Mesenchymal stem cell (in vitro differentiated cells and primary cell): ENCODE measurements at regions not wholly inside any gene's neighbourhood (a gene's known extent, or its start where the extent isn't known, plus 50 kb on each side); places are given as distances from the start of the nearest gene placed in this dataset.
"Not testable (repeated sequence)": the region's sequence is repeated elsewhere in the genome, so short reads cannot be mapped to it uniquely, and the experiment has no call there.

Experiments
- DNase-seq: peaks from one replicate; pipeline ENCODE4 v3.0.0-alpha.2; 2013
- H2AFZ ChIP-seq: one replicate; pipeline ENCODE4 v1.6.1; 2013; ENCODE audit warnings: low read depth, mild to moderate bottlenecking, control low read depth, inconsistent platforms, low read length, moderate library complexity
- H2AK5ac ChIP-seq: 2 replicates; pipeline ENCODE4 v1.6.1; 2013; ENCODE audit warnings: low read length, moderate library complexity, mild to moderate bottlenecking, inconsistent platforms; ENCODE audit not compliant: severe bottlenecking
- H2BK120ac ChIP-seq: one replicate; pipeline ENCODE4 v1.6.1; 2013; ENCODE audit warnings: low read depth, mild to moderate bottlenecking, inconsistent platforms, low read length, moderate library complexity
- H2BK12ac ChIP-seq, 2 experiments: one replicate each; pipeline ENCODE4 v1.6.1; 2013; ENCODE audit warnings: inconsistent platforms in 2 of 2, low read length in 2 of 2, mild to moderate bottlenecking in 2 of 2, moderate library complexity in 2 of 2, control low read depth in 1 of 2
- H2BK15ac ChIP-seq: one replicate; pipeline ENCODE4 v1.6.1; 2013; ENCODE audit warnings: mild to moderate bottlenecking, low read depth, inconsistent platforms; ENCODE audit not compliant: poor library complexity, severe bottlenecking
- H2BK5ac ChIP-seq: 2 replicates; pipeline ENCODE4 v1.6.1; 2013; ENCODE audit warnings: low read depth, mild to moderate bottlenecking, low read length, control low read depth, inconsistent platforms; ENCODE audit not compliant: poor library complexity, severe bottlenecking
- H3K14ac ChIP-seq, 2 experiments: one replicate each; pipeline ENCODE4 v1.6.1; 2013; ENCODE audit warnings: inconsistent platforms in 2 of 2, low read length in 2 of 2, control low read depth in 1 of 2, mild to moderate bottlenecking in 1 of 2, moderate library complexity in 1 of 2
- H3K18ac ChIP-seq, 2 experiments: one replicate each; pipeline ENCODE4 v1.6.1; 2013; ENCODE audit warnings: inconsistent platforms in 2 of 2, low read length in 2 of 2, control low read depth in 1 of 2, low read depth in 1 of 2, mild to moderate bottlenecking in 1 of 2
- H3K23ac ChIP-seq, 2 experiments: one replicate each; pipeline ENCODE4 v1.6.1; 2013; ENCODE audit warnings: inconsistent platforms in 2 of 2, low read length in 2 of 2, mild to moderate bottlenecking in 2 of 2, moderate library complexity in 2 of 2, control low read depth in 1 of 2
- H3K27ac ChIP-seq: 2 replicates; pipeline ENCODE4 v1.5.1; 2013; ENCODE audit warnings: mild to moderate bottlenecking, moderate library complexity, low read length, control low read depth, inconsistent platforms; ENCODE audit not compliant: poor library complexity, severe bottlenecking
- H3K27me3 ChIP-seq, 2 experiments: 2 replicates each; pipeline versions ENCODE4 v1.6.1 to v1.7.0; 2013; ENCODE audit warnings: low read length in 2 of 2, mild to moderate bottlenecking in 2 of 2, moderate library complexity in 2 of 2, control low read depth in 1 of 2, inconsistent platforms in 1 of 2; ENCODE audit not compliant: control insufficient read depth in 1 of 2, insufficient read depth in 1 of 2
- H3K36me3 ChIP-seq, 2 experiments: 2 replicates each; pipeline versions ENCODE4 v1.6.1 to v1.7.0; 2013; ENCODE audit warnings: low read length in 2 of 2, control low read depth in 1 of 2, inconsistent platforms in 1 of 2, low read depth in 1 of 2, mild to moderate bottlenecking in 1 of 2; ENCODE audit not compliant: insufficient read depth in 2 of 2, control insufficient read depth in 1 of 2
- H3K4ac ChIP-seq, 2 experiments: one replicate each; pipeline ENCODE4 v1.6.1; 2013; ENCODE audit warnings: inconsistent platforms in 2 of 2, low read length in 2 of 2, mild to moderate bottlenecking in 2 of 2, moderate library complexity in 2 of 2, control low read depth in 1 of 2, low read depth in 1 of 2
- H3K4me1 ChIP-seq: 2 replicates; pipeline ENCODE4 v1.6.1; 2013; ENCODE audit warnings: low read depth, low read length, control low read depth; ENCODE audit not compliant: control insufficient read depth, insufficient read depth
- H3K4me2 ChIP-seq: 2 replicates; pipeline ENCODE4 v1.6.1; 2013; ENCODE audit warnings: low read length, mild to moderate bottlenecking, inconsistent platforms; ENCODE audit not compliant: poor library complexity, severe bottlenecking
- H3K4me3 ChIP-seq, 2 experiments: 2 replicates each; pipeline versions ENCODE4 v1.5.1 to v1.7.0; 2013; ENCODE audit warnings: low read length in 2 of 2, mild to moderate bottlenecking in 2 of 2, control low read depth in 1 of 2, low read depth in 1 of 2; ENCODE audit not compliant: insufficient read depth in 1 of 2
- H3K79me1 ChIP-seq: replicated peaks from 2 replicates; pipeline ENCODE4 v1.6.1; 2013; ENCODE audit warnings: mild to moderate bottlenecking, control low read depth, low read length, inconsistent platforms; ENCODE audit not compliant: poor library complexity, severe bottlenecking
- H3K9ac ChIP-seq: 2 replicates; pipeline ENCODE4 v1.7.0; 2013; ENCODE audit warnings: mild to moderate bottlenecking, low read length, moderate library complexity
- H3K9me3 ChIP-seq: 2 replicates; pipeline ENCODE4 v1.7.0; 2013; ENCODE audit warnings: mild to moderate bottlenecking, low read length; ENCODE audit not compliant: control insufficient read depth
- H4K8ac ChIP-seq: one replicate; pipeline ENCODE4 v1.6.1; 2013; ENCODE audit warnings: inconsistent platforms, mild to moderate bottlenecking, low read length, moderate library complexity
- H4K91ac ChIP-seq: one replicate; pipeline ENCODE4 v1.6.1; 2013; ENCODE audit warnings: mild to moderate bottlenecking, low read length, inconsistent platforms
- WGBS: methylation state at CpG from one replicate; pipeline ENCODE4 v1.1.7; 2013; ENCODE audit warnings: mixed read lengths; 5-methylcytosine and 5-hydroxymethylcytosine counted together

DNA sequence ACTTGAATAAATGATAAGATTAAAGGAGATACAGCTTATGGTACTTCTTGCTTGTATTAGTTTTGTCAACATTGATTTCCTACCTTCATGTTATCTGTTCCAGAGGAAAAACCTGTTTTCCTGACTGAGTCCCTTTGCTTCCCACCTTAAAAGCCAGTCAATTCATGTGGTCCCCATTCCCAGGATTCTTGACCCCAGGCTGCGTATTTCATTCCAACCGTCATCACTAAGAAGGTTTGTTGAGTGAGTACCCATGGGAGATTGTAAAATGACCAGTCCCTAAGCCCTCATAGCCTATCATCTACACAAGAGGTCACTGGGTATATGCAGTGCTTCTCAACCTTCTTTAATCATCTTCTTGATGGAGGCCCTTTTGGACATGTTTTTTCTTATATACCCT lies 52.2 kb downstream of the BEX3 start:
- H2BK12ac ChIP-seq: no peak overlapping the region
- WGBS: 100% methylated on average over 2 of the region's 2 CpGs
- H3K79me1 ChIP-seq: peaks cover 2% of the 10 kb centered on the region
- H2AFZ ChIP-seq: no peak overlapping the region
- H2BK120ac ChIP-seq: no peak overlapping the region
- no peaks in the 10 kb centered on the region for H3K36me3 ChIP-seq
- H3K4me3 ChIP-seq: no peak overlapping the region
- H2AK5ac ChIP-seq: no peak overlapping the region
- no peak for DNase-seq
- no peaks in the 10 kb centered on the region for H3K9me3 ChIP-seq
- H2BK5ac ChIP-seq: no peak overlapping the region
- no peak overlapping the region for H2BK15ac ChIP-seq
- H4K91ac ChIP-seq: no peak overlapping the region
- no peak overlapping the region for H3K4me2 ChIP-seq
- no peak overlapping the region for H3K14ac ChIP-seq
- no peak overlapping the region for H3K9ac ChIP-seq
- H3K27ac ChIP-seq: no peak overlapping the region
- H3K27me3 ChIP-seq: peaks cover 0 to 13% of the 10 kb centered on the region in 2 experiments
- no peak overlapping the region for H3K18ac ChIP-seq
- H3K4me1 ChIP-seq: no peaks in the 10 kb centered on the region
- H3K23ac ChIP-seq: no peak overlapping the region
- no peak overlapping the region for H4K8ac ChIP-seq
- H3K4ac ChIP-seq: no peak overlapping the region

DNA sequence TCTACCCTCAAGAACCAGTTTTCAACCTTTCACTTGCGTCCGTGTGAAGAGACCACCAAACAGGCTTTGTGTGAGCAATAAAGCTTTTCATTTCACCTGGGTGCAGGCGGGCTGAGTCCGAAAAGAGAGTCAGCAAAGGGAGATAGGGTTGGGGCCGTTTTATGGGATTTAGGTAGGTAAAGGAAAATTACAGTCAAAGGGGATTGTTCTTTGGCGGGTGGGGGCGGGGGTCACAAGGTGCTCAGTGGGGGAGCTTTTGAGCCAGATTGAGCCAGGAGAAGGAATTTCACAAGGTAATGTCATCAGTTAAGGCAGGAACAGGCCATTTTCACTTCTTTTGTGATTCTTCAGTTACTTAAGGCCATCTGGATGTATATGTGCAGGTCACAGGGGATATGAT lies 52.7 kb downstream of the BEX3 start:
- not testable (repeated sequence) for H2AFZ ChIP-seq, H3K9me3 ChIP-seq, H3K18ac ChIP-seq, H3K27me3 ChIP-seq, DNase-seq, H2BK15ac ChIP-seq, H3K4me2 ChIP-seq, H4K91ac ChIP-seq, H2AK5ac ChIP-seq, H3K4me1 ChIP-seq, H2BK12ac ChIP-seq, H4K8ac ChIP-seq, H2BK120ac ChIP-seq, H3K14ac ChIP-seq, H2BK5ac ChIP-seq, H3K9ac ChIP-seq, H3K36me3 ChIP-seq, H3K4ac ChIP-seq, H3K4me3 ChIP-seq, H3K27ac ChIP-seq, H3K79me1 ChIP-seq, H3K23ac ChIP-seq
- 85% methylated on average over 7 of the region's 7 CpGs for WGBS

DNA sequence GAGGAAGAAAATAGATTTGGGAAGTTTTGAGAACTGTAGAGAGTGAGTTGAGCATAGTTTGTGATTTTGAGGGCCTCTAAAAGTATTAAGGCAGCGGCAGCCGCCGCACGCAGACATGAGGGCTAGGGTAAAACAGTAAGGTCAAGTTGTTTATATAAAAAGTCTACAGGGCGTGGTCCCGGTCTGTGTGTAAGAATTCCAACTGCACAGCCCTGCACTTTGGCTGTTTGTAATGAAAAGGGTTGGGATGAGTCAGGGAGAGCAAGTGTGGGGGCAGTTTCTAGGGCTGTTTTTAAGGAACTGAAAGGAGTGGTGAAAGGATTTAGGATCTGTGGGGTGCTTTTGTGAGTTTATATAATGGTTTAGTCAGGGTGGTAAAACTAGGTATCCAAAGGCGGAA lies 55.0 kb downstream of the BEX3 start:
- Histone ChIP-seq H3K9ac (no peak overlapping the region), H4K8ac (no peak overlapping the region), H2BK120ac (no peak overlapping the region), H3K79me1 (no peaks in the 10 kb centered on the region), H3K36me3 (no peaks in the 10 kb centered on the region), H3K4me1 (no peaks in the 10 kb centered on the region), H3K27me3 (peaks cover 0 to 6% of the 10 kb centered on the region in 2 experiments), H3K4ac (no peak overlapping the region), H3K18ac (no peak overlapping the region), H3K4me2 (no peak overlapping the region), H3K14ac (no peak overlapping the region), H2BK12ac (no peak overlapping the region), H3K27ac (no peak overlapping the region), H3K4me3 (no peak overlapping the region), H3K9me3 (no peaks in the 10 kb centered on the region), H2AK5ac (no peak overlapping the region), H4K91ac (no peak overlapping the region), H2AFZ (no peak overlapping the region), H2BK15ac (no peak overlapping the region), H2BK5ac (no peak overlapping the region), H3K23ac (no peak overlapping the region)
- WGBS: 21% methylated on average over 7 of the region's 7 CpGs
- DNase-seq: peak; percentile 61

DNA sequence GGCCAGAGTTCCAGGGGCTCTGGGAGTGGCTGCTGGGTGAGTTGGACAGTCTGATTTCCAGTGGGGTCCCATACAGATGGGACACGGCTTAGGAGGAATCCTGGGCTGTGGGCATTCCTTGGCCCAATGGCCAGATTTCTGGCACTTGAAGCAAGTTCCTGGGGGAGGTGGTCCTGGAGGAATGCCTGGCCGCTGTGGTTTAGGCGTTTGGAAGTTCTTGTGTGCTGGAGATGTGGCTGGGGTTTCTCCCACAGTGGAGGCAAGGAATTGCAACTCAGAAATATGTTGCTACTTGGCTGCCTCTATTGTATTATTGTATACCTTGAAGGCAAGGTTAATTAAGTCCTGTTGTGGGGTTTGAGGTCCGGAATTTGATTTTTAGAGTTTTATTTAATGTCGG lies 56.5 kb downstream of the BEX3 start:
- H3K4me1 ChIP-seq, H2BK120ac ChIP-seq, H3K9me3 ChIP-seq, H2AK5ac ChIP-seq, H3K36me3 ChIP-seq, H3K23ac ChIP-seq, H3K27me3 ChIP-seq, H2BK5ac ChIP-seq, H2AFZ ChIP-seq, H3K14ac ChIP-seq, H3K9ac ChIP-seq, DNase-seq, H2BK12ac ChIP-seq, H3K79me1 ChIP-seq, H3K4ac ChIP-seq, H3K4me2 ChIP-seq, H3K4me3 ChIP-seq, H4K91ac ChIP-seq, H3K18ac ChIP-seq, H3K27ac ChIP-seq, H4K8ac ChIP-seq, H2BK15ac ChIP-seq: not testable (repeated sequence)
- 86% methylated on average over 5 of the region's 5 CpGs for WGBS
